ENCODE measurements at regions not wholly inside any gene's neighbourhood (a gene's known extent, or its start where the extent isn't known, plus 50 kb on each side); places are given as distances from the start of the nearest gene placed in this dataset.

DNA sequence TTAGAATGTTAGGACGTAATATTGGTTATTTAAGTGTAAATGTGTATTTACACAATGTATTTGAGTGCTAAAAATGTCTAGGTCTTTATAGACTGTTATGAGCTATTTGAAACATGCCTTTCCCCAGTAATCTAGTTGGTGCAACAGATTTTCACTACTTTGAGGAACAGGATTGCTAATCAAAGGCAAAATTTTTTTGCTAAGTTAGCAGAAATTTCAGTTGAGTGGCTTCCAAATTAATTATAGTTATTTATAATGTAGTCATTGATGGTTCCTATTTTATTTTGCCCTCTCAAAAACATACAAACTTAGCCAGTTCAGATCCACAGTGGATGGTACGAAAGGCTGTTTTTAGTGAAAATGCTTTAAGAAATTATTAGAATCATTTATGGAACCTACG is 78.7 kb upstream of the LYZL2 start:
- TF ChIP-seq, protein P1, sequence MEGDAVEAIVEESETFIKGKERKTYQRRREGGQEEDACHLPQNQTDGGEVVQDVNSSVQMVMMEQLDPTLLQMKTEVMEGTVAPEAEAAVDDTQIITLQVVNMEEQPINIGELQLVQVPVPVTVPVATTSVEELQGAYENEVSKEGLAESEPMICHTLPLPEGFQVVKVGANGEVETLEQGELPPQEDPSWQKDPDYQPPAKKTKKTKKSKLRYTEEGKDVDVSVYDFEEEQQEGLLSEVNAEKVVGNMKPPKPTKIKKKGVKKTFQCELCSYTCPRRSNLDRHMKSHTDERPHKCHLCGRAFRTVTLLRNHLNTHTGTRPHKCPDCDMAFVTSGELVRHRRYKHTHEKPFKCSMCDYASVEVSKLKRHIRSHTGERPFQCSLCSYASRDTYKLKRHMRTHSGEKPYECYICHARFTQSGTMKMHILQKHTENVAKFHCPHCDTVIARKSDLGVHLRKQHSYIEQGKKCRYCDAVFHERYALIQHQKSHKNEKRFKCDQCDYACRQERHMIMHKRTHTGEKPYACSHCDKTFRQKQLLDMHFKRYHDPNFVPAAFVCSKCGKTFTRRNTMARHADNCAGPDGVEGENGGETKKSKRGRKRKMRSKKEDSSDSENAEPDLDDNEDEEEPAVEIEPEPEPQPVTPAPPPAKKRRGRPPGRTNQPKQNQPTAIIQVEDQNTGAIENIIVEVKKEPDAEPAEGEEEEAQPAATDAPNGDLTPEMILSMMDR (IDR thresholded peaks at IDR 0.05; ENCODE audit: low read depth, low read length): no peak
- TF ChIP-seq POLR2A (IDR thresholded peaks at IDR 0.05; ENCODE audit: extremely low read depth, insufficient read length): no peak
- TF ChIP-seq, protein P2, sequence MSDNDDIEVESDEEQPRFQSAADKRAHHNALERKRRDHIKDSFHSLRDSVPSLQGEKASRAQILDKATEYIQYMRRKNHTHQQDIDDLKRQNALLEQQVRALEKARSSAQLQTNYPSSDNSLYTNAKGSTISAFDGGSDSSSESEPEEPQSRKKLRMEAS (IDR thresholded peaks at IDR 0.05; ENCODE audit: low read depth, low read length): no peak
- no peak for TF ChIP-seq MYC (IDR thresholded peaks at IDR 0.05; ENCODE audit: low read depth, low read length)
